ENCODE measurements at regions not wholly inside any gene's neighbourhood (a gene's known extent, or its start where the extent isn't known, plus 50 kb on each side); places are given as distances from the start of the nearest gene placed in this dataset.
"Not testable (repeated sequence)": the region's sequence is repeated elsewhere in the genome, so short reads cannot be mapped to it uniquely, and the experiment has no call there.

- Histone ChIP-seq H3K4me1 (ENCODE audit: control insufficient read depth, insufficient read depth, low read length) (peaks cover 26% of the 10 kb centered on the region), H3K27me3 (replicated peaks; ENCODE audit: control insufficient read depth, insufficient read depth, low read length) (peaks cover 4% of the 10 kb centered on the region), H3K9ac (ENCODE audit: low read length) (no peak overlapping the region), H3K4me3 (ENCODE audit: low read length) (no peak overlapping the region), H3K9me3 (ENCODE audit: control insufficient read depth, low read length) (peaks cover 7% of the 10 kb centered on the region), H3K36me3 (ENCODE audit: control insufficient read depth, insufficient read depth, low read length, severe bottlenecking) (no peaks in the 10 kb centered on the region)
- no peak for DNase-seq (ENCODE audit: low read depth)
These were observed 515.6 kb downstream of the UQCRFS1 start for GRCh38 chr19:28697308-28697707.

- DNase-seq (ENCODE audit: low read depth): no peak
- Histone ChIP-seq H3K9ac (ENCODE audit: low read length) (no peak overlapping the region), H3K9me3 (ENCODE audit: control insufficient read depth, low read length) (peaks cover 13% of the 10 kb centered on the region), H3K4me1 (ENCODE audit: control insufficient read depth, insufficient read depth, low read length) (peaks cover 3% of the 10 kb centered on the region), H3K36me3 (ENCODE audit: control insufficient read depth, insufficient read depth, low read length, severe bottlenecking) (no peaks in the 10 kb centered on the region), H3K27me3 (replicated peaks; ENCODE audit: control insufficient read depth, insufficient read depth, low read length) (peaks cover 4% of the 10 kb centered on the region), H3K4me3 (ENCODE audit: low read length) (no peak overlapping the region)
These were observed 518.1 kb downstream of the UQCRFS1 start for GRCh38 chr19:28694812-28695211.

GRCh38 chr19:28691683-28692082 is 521.3 kb downstream of the UQCRFS1 start:
- H3K4me3 ChIP-seq (ENCODE audit: low read length): no peak overlapping the region
- H3K27me3 ChIP-seq (replicated peaks; ENCODE audit: control insufficient read depth, insufficient read depth, low read length): peaks cover 9% of the 10 kb centered on the region
- no peak for DNase-seq (ENCODE audit: low read depth)
- H3K9me3 ChIP-seq (ENCODE audit: control insufficient read depth, low read length): peaks cover 13% of the 10 kb centered on the region
- no peaks in the 10 kb centered on the region for H3K36me3 ChIP-seq (ENCODE audit: control insufficient read depth, insufficient read depth, low read length, severe bottlenecking)
- no peak overlapping the region for H3K9ac ChIP-seq (ENCODE audit: low read length)
- H3K4me1 ChIP-seq (ENCODE audit: control insufficient read depth, insufficient read depth, low read length): peaks cover 16% of the 10 kb centered on the region

GRCh38 chr19:28689464-28689863 is 523.5 kb downstream of the UQCRFS1 start:
- H3K9ac ChIP-seq (ENCODE audit: low read length); DNase-seq (ENCODE audit: low read depth); H3K36me3 ChIP-seq (ENCODE audit: control insufficient read depth, insufficient read depth, low read length, severe bottlenecking); H3K27me3 ChIP-seq (replicated peaks; ENCODE audit: control insufficient read depth, insufficient read depth, low read length); H3K4me3 ChIP-seq (ENCODE audit: low read length): not testable (repeated sequence)
- Histone ChIP-seq H3K4me1 (ENCODE audit: control insufficient read depth, insufficient read depth, low read length) (peaks cover 16% of the 10 kb centered on the region), H3K9me3 (ENCODE audit: control insufficient read depth, low read length) (peaks cover 13% of the 10 kb centered on the region)

GRCh38 chr19:28687296-28687695 is 525.7 kb downstream of the UQCRFS1 start:
- Histone ChIP-seq H3K9me3 (ENCODE audit: control insufficient read depth, low read length) (peaks cover 6% of the 10 kb centered on the region), H3K9ac (ENCODE audit: low read length) (no peak overlapping the region), H3K4me1 (ENCODE audit: control insufficient read depth, insufficient read depth, low read length) (peaks cover 22% of the 10 kb centered on the region), H3K36me3 (ENCODE audit: control insufficient read depth, insufficient read depth, low read length, severe bottlenecking) (no peaks in the 10 kb centered on the region), H3K4me3 (ENCODE audit: low read length) (no peak overlapping the region), H3K27me3 (replicated peaks; ENCODE audit: control insufficient read depth, insufficient read depth, low read length) (peaks cover 5% of the 10 kb centered on the region)
- no peak for DNase-seq (ENCODE audit: low read depth)

GRCh38 chr19:28686756-28687155 is 526.2 kb downstream of the UQCRFS1 start:
- no peak for DNase-seq (ENCODE audit: low read depth)
- Histone ChIP-seq H3K36me3 (ENCODE audit: control insufficient read depth, insufficient read depth, low read length, severe bottlenecking) (no peaks in the 10 kb centered on the region), H3K4me3 (ENCODE audit: low read length) (no peak overlapping the region), H3K9me3 (ENCODE audit: control insufficient read depth, low read length) (peaks cover under 1% of the 10 kb centered on the region), H3K9ac (ENCODE audit: low read length) (no peak overlapping the region), H3K4me1 (ENCODE audit: control insufficient read depth, insufficient read depth, low read length) (peaks cover 22% of the 10 kb centered on the region), H3K27me3 (replicated peaks; ENCODE audit: control insufficient read depth, insufficient read depth, low read length) (peaks cover 5% of the 10 kb centered on the region)

GRCh38 chr19:28685802-28686201 is 527.1 kb downstream of the UQCRFS1 start:
- Histone ChIP-seq H3K36me3 (ENCODE audit: control insufficient read depth, insufficient read depth, low read length, severe bottlenecking) (no peaks in the 10 kb centered on the region), H3K9ac (ENCODE audit: low read length) (no peak overlapping the region), H3K9me3 (ENCODE audit: control insufficient read depth, low read length) (no peaks in the 10 kb centered on the region), H3K4me3 (ENCODE audit: low read length) (no peak overlapping the region), H3K27me3 (replicated peaks; ENCODE audit: control insufficient read depth, insufficient read depth, low read length) (peaks cover 5% of the 10 kb centered on the region), H3K4me1 (ENCODE audit: control insufficient read depth, insufficient read depth, low read length) (peaks cover 22% of the 10 kb centered on the region)
- DNase-seq (ENCODE audit: low read depth): no peak

GRCh38 chr19:28685077-28685476 is 527.9 kb downstream of the UQCRFS1 start:
- H3K4me3 ChIP-seq (ENCODE audit: low read length); H3K9me3 ChIP-seq (ENCODE audit: control insufficient read depth, low read length); DNase-seq (ENCODE audit: low read depth); H3K27me3 ChIP-seq (replicated peaks; ENCODE audit: control insufficient read depth, insufficient read depth, low read length); H3K36me3 ChIP-seq (ENCODE audit: control insufficient read depth, insufficient read depth, low read length, severe bottlenecking); H3K9ac ChIP-seq (ENCODE audit: low read length): not testable (repeated sequence)
- peaks cover 22% of the 10 kb centered on the region for H3K4me1 ChIP-seq (ENCODE audit: control insufficient read depth, insufficient read depth, low read length)

GRCh38 chr19:28680111-28680510 is 532.8 kb downstream of the UQCRFS1 start:
- Histone ChIP-seq H3K9me3 (ENCODE audit: control insufficient read depth, low read length) (peaks cover 7% of the 10 kb centered on the region), H3K36me3 (ENCODE audit: control insufficient read depth, insufficient read depth, low read length, severe bottlenecking) (no peaks in the 10 kb centered on the region), H3K9ac (ENCODE audit: low read length) (no peak overlapping the region), H3K4me3 (ENCODE audit: low read length) (no peak overlapping the region), H3K27me3 (replicated peaks; ENCODE audit: control insufficient read depth, insufficient read depth, low read length) (no peaks in the 10 kb centered on the region), H3K4me1 (ENCODE audit: control insufficient read depth, insufficient read depth, low read length) (peaks cover 6% of the 10 kb centered on the region)
- no peak for DNase-seq (ENCODE audit: low read depth)

- DNase-seq (ENCODE audit: low read depth): no peak
These were observed 542.1 kb downstream of the UQCRFS1 start for GRCh38 chr19:28670836-28671235.

GRCh38 chr19:28669804-28670203 is 543.1 kb downstream of the UQCRFS1 start:
- Histone ChIP-seq H3K27me3 (replicated peaks; ENCODE audit: control insufficient read depth, insufficient read depth, low read length) (peaks cover 5% of the 10 kb centered on the region), H3K9me3 (ENCODE audit: control insufficient read depth, low read length) (peaks cover 25% of the 10 kb centered on the region), H3K4me1 (ENCODE audit: control insufficient read depth, insufficient read depth, low read length) (no peaks in the 10 kb centered on the region)

More at GRCh38 chr19:28670836-28671235, 542.1 kb downstream of the UQCRFS1 start:
- no peaks in the 10 kb centered on the region for H3K36me3 ChIP-seq (ENCODE audit: control insufficient read depth, insufficient read depth, low read length, severe bottlenecking)
- peaks cover 25% of the 10 kb centered on the region for H3K9me3 ChIP-seq (ENCODE audit: control insufficient read depth, low read length)
- no peak overlapping the region for H3K4me3 ChIP-seq (ENCODE audit: low read length)
- H3K4me1 ChIP-seq (ENCODE audit: control insufficient read depth, insufficient read depth, low read length): no peaks in the 10 kb centered on the region
- H3K27me3 ChIP-seq (replicated peaks; ENCODE audit: control insufficient read depth, insufficient read depth, low read length): peaks cover 5% of the 10 kb centered on the region
- no peak overlapping the region for H3K9ac ChIP-seq (ENCODE audit: low read length)

GRCh38 chr19:28667348-28667977 is 545.5 kb downstream of the UQCRFS1 start:
- H3K36me3 ChIP-seq (ENCODE audit: control insufficient read depth, insufficient read depth, low read length, severe bottlenecking): no peaks in the 10 kb centered on the region
- no peak overlapping the region for H3K9ac ChIP-seq (ENCODE audit: low read length)
- DNase-seq (ENCODE audit: low read depth): no peak
- H3K9me3 ChIP-seq (ENCODE audit: control insufficient read depth, low read length): peaks cover 22% of the 10 kb centered on the region
- no peaks in the 10 kb centered on the region for H3K4me1 ChIP-seq (ENCODE audit: control insufficient read depth, insufficient read depth, low read length)
- H3K27me3 ChIP-seq (replicated peaks; ENCODE audit: control insufficient read depth, insufficient read depth, low read length): peaks cover 5% of the 10 kb centered on the region
- H3K4me3 ChIP-seq (ENCODE audit: low read length): no peak overlapping the region

More at GRCh38 chr19:28669804-28670203, 543.1 kb downstream of the UQCRFS1 start:
- no peak for DNase-seq (ENCODE audit: low read depth)
- Histone ChIP-seq H3K36me3 (ENCODE audit: control insufficient read depth, insufficient read depth, low read length, severe bottlenecking) (no peaks in the 10 kb centered on the region), H3K4me3 (ENCODE audit: low read length) (no peak overlapping the region), H3K9ac (ENCODE audit: low read length) (no peak overlapping the region)

All from adipocyte (in vitro differentiated cells).